Activated CD4-positive, alpha-beta T cell treated with anti-CD3 and anti-CD28 coated beads, Interleukin-2, amount 50 U/mL, for 1 hour (primary cell): ENCODE measurements at regions not wholly inside any gene's neighbourhood (a gene's known extent, or its start where the extent isn't known, plus 50 kb on each side); places are given as distances from the start of the nearest gene placed in this dataset.

Source experiments
- DNase-seq: peaks from one replicate; pipeline ENCODE4 v3.0.0-alpha.2; 2020

- no peak for DNase-seq
These were observed 365.7 kb upstream of the KLHL1 start for GRCh38 chr13:70473907-70474306.

DNA sequence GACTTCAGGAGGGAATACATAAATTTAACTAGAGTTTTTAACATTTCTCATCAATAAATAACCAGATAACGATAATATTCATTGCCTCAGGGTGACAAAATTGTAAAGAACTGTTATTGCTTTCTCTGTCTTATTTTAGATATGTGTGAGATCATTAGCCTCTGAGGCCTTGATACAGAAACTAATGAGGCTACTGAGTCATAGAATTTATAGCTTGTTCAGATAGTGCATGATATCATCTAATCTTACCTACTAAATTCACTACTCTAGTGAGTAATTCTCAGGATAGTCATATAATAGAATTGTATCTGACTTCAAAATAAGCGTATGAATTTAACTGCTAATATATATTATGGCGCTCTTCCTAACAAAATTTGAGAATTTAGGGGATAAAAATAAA lies 360.8 kb upstream of the KLHL1 start:
- no peak for DNase-seq

DNA sequence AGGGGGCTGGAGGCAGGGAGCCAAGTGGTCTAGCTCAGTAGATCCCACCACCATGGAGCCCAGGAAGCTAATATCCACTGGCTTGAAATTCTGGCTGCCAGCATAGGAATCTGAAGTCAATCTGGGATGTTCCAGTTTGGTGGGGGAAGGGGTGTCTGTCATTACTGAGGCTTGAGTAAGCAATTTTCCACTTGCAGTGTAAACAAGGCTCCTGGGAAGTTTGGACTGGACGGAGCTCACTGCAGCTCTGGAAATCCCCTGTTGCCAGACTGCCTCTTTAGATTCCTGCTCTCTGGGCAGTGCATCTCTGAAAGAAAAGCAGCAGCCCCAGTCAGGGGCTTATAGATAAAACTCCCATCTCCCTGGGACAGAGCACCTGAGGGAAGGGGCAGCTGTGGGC lies 349.2 kb upstream of the KLHL1 start:
- DNase-seq = no peak

- DNase-seq = no peak
These were observed 340.6 kb upstream of the KLHL1 start for GRCh38 chr13:70448820-70449219.

- no peak for DNase-seq
These were observed 324.1 kb upstream of the KLHL1 start for GRCh38 chr13:70432276-70432805.

DNA sequence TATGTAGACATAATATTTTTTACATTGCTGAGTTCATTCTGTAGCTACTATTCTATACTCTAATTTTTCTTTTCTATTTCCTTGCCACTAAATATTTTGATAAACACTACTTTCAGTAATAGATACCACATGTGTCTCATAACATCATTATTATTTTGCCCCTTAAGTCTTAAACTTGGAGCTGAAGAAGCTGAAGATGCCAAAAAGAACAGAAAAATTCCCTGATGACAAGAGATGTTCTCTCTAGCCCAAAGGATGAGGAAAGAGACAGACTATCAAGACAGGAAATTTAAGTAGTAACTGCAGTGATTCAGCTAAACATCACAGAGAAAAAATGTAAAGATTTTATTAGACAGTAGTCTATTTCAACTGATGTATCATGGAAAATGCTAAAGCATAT lies 322.0 kb upstream of the KLHL1 start:
- DNase-seq = no peak

DNA sequence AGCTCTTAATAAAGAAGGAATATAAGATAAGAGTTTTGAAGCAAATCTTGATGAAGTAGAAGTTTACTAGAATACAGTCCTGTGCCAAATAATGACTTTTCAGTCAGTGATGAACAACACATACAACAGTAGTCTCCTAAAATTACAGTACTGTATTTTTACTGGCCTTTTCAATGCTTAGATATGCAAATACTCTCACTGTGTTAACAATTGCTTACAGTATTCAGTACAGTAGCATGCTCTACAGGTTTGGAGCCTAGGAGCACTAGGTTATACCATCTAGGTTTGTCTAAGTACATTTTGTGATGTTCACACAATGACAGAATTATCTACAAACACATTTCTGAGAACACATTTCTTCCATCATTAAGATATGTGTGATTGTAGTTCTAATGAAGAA lies 316.7 kb upstream of the KLHL1 start:
- no peak for DNase-seq

- DNase-seq = no peak
These were observed 316.2 kb upstream of the KLHL1 start for GRCh38 chr13:70424428-70424827.

- no peak for DNase-seq
These were observed 306.9 kb upstream of the KLHL1 start for GRCh38 chr13:70415136-70415535.

DNA sequence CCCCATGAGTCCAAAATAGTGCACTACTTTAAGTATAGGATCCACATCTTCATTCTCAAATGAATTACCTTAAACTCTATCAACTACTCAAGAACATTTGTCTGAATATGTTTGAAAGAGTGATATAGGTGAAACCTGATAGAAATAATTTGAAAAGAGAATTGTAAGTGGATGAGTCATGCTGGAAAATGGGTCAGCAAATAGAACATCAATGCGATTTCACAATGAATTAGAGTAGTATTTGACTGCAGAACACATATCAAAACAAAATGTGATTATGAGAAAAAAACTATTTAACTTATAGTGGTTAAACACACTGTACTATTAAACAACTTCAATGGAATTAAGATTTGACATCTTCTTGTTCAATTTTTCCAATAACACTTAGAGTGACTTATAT lies 300.6 kb upstream of the KLHL1 start:
- no peak for DNase-seq

- DNase-seq = no peak
These were observed 299.2 kb upstream of the KLHL1 start for GRCh38 chr13:70407486-70407885.

DNA sequence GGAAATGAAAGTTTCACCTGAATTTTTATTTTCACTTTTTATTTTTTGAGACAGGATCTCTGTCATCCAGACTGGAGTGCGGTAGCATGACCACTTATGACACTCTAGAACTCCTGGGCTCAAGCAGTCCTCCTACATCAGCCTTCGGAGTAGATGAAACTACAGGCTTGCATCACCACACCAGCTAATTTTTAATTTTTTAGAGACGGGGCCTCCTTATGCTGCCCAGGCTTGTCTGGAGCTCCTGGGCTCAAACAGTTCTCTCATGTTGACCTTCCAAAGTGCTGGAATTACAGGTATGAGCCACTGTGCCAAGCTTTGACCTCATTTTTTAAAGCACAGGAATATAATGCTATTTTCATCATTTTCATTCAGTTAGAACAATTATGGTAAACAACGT lies 297.0 kb upstream of the KLHL1 start:
- DNase-seq = no peak

DNA sequence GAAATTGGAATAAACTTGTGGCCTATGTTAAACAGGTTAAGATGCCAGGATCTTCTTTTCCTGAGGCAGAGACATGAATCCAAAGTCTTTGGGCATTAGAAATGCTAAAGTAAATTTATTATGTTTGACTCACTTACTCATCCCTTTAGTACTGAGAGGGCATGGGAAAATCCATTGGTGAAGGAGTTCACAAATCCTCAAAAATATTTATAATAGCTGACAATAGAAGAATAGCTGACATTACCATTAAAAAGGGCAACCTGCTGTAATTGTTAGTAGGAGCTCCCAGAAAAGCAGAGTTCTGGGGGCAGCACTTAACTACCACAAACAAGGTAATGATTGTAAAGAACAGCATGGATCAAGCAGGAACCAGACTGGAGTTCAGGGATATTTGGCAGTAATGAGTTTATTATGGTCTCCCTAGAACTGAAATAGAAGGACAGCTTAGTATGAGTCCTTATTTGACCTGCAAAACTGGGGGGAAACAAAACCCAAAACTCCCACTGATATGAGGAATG lies 285.8 kb upstream of the KLHL1 start:
- DNase-seq = no peak

GRCh38 chr13:70391678-70392077 lies 283.4 kb upstream of the KLHL1 start:
- DNase-seq = no peak

- no peak for DNase-seq
These were observed 282.7 kb upstream of the KLHL1 start for GRCh38 chr13:70390968-70391367.

- no peak for DNase-seq
These were observed 281.8 kb upstream of the KLHL1 start for GRCh38 chr13:70390064-70390463.

DNA sequence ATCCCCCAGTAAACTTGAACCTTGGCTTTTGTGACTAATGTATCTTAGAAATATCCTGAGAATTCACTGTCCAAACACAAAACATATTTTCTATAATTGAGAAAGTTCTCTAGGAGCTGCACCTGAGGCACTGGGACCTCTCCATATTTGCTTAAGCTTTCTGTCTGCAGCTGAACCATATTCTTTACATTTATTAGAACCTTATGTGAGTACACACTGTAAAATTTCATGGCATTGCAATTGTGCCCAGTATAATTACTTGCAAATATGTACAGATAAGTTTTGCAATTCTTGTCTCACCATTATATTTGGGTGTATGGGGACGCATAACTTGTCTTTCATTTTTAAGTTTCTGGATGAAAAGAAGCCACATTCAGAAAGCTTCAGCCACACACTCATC lies 280.7 kb upstream of the KLHL1 start:
- no peak for DNase-seq

GRCh38 chr13:70386919-70387318 lies 278.7 kb upstream of the KLHL1 start:
- no peak for DNase-seq

GRCh38 chr13:70385852-70386251 lies 277.6 kb upstream of the KLHL1 start:
- DNase-seq = no peak

DNA sequence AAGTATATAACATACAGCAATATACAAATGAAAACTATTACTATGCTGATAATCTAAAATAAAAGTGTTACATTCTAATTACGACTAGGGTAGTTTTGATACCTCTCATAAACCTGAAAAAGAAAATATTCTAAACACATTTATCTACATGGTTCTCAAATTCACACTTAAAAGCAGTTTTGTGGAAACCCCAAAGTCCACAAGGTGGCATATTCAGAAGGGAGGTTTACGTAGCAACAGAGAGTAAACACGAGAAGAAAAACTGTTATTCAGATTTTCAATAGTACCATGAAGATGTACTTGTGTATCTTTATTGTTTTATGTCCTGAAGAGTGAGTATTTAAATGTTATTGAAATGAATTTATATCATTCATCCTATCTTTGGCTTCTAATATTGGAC lies 275.9 kb upstream of the KLHL1 start:
- DNase-seq = no peak

GRCh38 chr13:70380809-70381208 lies 272.6 kb upstream of the KLHL1 start:
- DNase-seq = no peak

DNA sequence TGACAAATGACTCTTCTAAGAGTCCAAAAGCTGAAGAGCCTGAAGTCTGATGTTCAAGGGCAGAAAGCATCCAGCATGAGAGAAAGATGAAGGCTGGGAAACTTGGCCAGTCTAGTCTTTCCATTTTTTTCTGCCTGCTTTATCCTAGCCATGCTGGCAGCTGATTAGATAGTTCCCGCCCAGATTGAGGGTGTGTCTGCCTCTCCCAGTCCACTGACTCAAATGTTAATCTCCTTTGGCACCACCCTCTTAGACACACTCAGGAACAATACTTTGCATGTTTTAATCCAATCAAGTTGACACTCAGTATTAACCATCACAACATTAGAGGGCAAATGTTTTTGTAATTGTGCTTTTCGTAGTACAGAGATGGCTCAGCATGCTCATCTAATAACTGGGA lies 267.5 kb upstream of the KLHL1 start:
- DNase-seq = no peak

DNA sequence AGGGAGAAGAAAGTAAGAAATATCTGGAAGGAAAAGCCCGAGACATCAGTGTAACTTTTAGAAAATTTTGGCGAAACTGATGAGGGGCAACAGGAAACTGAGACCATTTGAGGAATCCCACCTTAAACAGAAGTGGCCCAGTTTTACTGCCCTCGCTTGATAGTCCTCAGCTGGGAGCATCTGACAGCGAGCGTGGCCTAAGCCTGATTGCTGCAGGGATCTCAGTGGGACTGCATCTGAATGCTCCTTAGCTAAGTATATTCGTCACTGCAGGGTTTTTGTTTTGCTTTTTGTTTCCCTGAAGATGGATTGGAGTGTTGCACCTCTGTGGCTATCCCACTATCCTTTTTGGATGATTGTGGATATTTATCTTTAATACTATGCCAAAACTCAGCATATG lies 262.7 kb upstream of the KLHL1 start:
- DNase-seq = no peak

- no peak for DNase-seq
These were observed 258.5 kb upstream of the KLHL1 start for GRCh38 chr13:70366720-70367119.

- no peak for DNase-seq
These were observed 255.7 kb upstream of the KLHL1 start for GRCh38 chr13:70363991-70364390.
